ENCODE measurements at regions not wholly inside any gene's neighbourhood (a gene's known extent, or its start where the extent isn't known, plus 50 kb on each side); places are given as distances from the start of the nearest gene placed in this dataset.

- TF ChIP-seq EZH2 (IDR thresholded peaks at IDR 0.05; ENCODE audit: low read depth, low read length, severe bottlenecking) = no peak
These were observed 65.9 kb upstream of the RARB start (continued) for GRCh38 chr3:25362118-25362517.

- no peak overlapping the region for H2AFZ ChIP-seq (ENCODE audit: low read length)
- no peaks in the 10 kb centered on the region for H3K23me2 ChIP-seq (ENCODE audit: low read depth, low read length)
- no peaks in the 10 kb centered on the region for H3K36me3 ChIP-seq (ENCODE audit: control insufficient read depth in 2 of 4, insufficient read depth in 4 of 4, low read length in 3 of 4)
- H3K18ac ChIP-seq (ENCODE audit: extremely low read depth, low read length) = no peak overlapping the region
- no peaks in the 10 kb centered on the region; a peak in 1 of 4 replicates for H3K9me3 ChIP-seq (ENCODE audit: insufficient read depth in 2 of 2, low read depth in 1 of 2, low read length in 1 of 2)
- H3K79me2 ChIP-seq (ENCODE audit: control insufficient read depth in 1 of 2, insufficient read depth in 2 of 2, low read length in 2 of 2) = no peaks in the 10 kb centered on the region
- no peak overlapping the region for H2BK5ac ChIP-seq (ENCODE audit: low read depth, low read length)
- H4K91ac ChIP-seq (replicated peaks; ENCODE audit: insufficient read length, low read length) = no peak overlapping the region
- H3K14ac ChIP-seq (ENCODE audit: insufficient read length) = no peak overlapping the region
- H2BK15ac ChIP-seq (ENCODE audit: low read length) = no peak overlapping the region
- H3K9ac ChIP-seq (replicated peaks in 1 of 4; ENCODE audit: extremely low read depth in 1 of 4, low read depth in 3 of 4, low read length in 3 of 4) = no peak overlapping the region
- no peaks in the 10 kb centered on the region for H3K27me3 ChIP-seq (replicated peaks in 1 of 4; ENCODE audit: control insufficient read depth in 3 of 4, extremely low read depth in 1 of 4, insufficient read depth in 3 of 4, low read length in 3 of 4)
- H3K4me3 ChIP-seq (ENCODE audit: extremely low read depth in 1 of 4, insufficient read depth in 2 of 4, low read depth in 3 of 4, low read length in 4 of 4) = no peak overlapping the region
- no peak overlapping the region for H4K5ac ChIP-seq (ENCODE audit: insufficient read length, low read depth, low read length)
- no peak overlapping the region for H3K4me2 ChIP-seq (ENCODE audit: insufficient read depth in 1 of 2, low read depth in 2 of 2, low read length in 2 of 2)
- ChIA-PET CTCF (ENCODE audit: partially characterized antibody) (no interaction called here), POLR2A (ENCODE audit: partially characterized antibody) (no interaction called here)
- no peaks in the 10 kb centered on the region for H4K20me1 ChIP-seq (replicated peaks in 1 of 2; ENCODE audit: control insufficient read depth in 1 of 2, insufficient read depth in 2 of 2, low read length in 2 of 2)
- H2AK5ac ChIP-seq (ENCODE audit: low read depth, low read length) = no peak overlapping the region
- no peak overlapping the region for H4K8ac ChIP-seq (ENCODE audit: extremely low read depth, insufficient read depth, low read length)
- FAIRE-seq (no peak), DNase-seq (ENCODE audit: low read depth in 1 of 2, low spot score in 2 of 2) (no peak)
- no peak overlapping the region for H2BK20ac ChIP-seq (ENCODE audit: low read length)
- no peak overlapping the region for H2BK120ac ChIP-seq (replicated peaks; ENCODE audit: low read depth, low read length)
- H2BK12ac ChIP-seq (ENCODE audit: low read depth, low read length) = no peak overlapping the region
- H3K4ac ChIP-seq (replicated peaks; ENCODE audit: insufficient read length, low read depth, low read length) = no peak overlapping the region
- 88% methylated on average over 1 of the region's 1 CpG; no CpG with 5 or more reads in 1 of the 2 experiments for WGBS, 2 experiments (ENCODE audit: extremely low coverage in 1 of 2, insufficient coverage in 1 of 2, insufficient read length in 1 of 2, insufficient replicate concordance in 2 of 2, low coverage in 1 of 2, low lambda C conversion rate in 2 of 2, missing lambda C conversion rate in 1 of 2)
- H3K27ac ChIP-seq (ENCODE audit: low read depth, low read length) = no peak overlapping the region
- no peaks in the 10 kb centered on the region; a peak in 1 of 7 replicates for H3K4me1 ChIP-seq (replicated peaks in 1 of 4; ENCODE audit: control insufficient read depth in 3 of 4, insufficient read depth in 4 of 4, low read length in 3 of 4)
- H3K56ac ChIP-seq (replicated peaks; ENCODE audit: insufficient read length, low read depth, low read length) = no peak overlapping the region
- H3K79me1 ChIP-seq (ENCODE audit: low read depth, low read length) = no peaks in the 10 kb centered on the region
- H3K23ac ChIP-seq (ENCODE audit: insufficient read length) = no peak overlapping the region
- TF ChIP-seq BRCA1 (IDR thresholded peaks at IDR 0.05; ENCODE audit: low read depth, low read length) (no peak), KDM4A (IDR thresholded peaks at IDR 0.05; ENCODE audit: low read depth, low read length, severe bottlenecking) (no peak), SUZ12 (IDR thresholded peaks at IDR 0.05; ENCODE audit: low read length) (no peak), PHF8 (conservative IDR thresholded peaks at IDR 0.05; ENCODE audit: low read depth, low read length) (no peak)
These were observed 62.4 kb upstream of the RARB start for GRCh38 chr3:25365636-25366035.

Measured in H1 (cell line).